ENCODE measurements at regions not wholly inside any gene's neighbourhood (a gene's known extent, or its start where the extent isn't known, plus 50 kb on each side); places are given as distances from the start of the nearest gene placed in this dataset.

DNA sequence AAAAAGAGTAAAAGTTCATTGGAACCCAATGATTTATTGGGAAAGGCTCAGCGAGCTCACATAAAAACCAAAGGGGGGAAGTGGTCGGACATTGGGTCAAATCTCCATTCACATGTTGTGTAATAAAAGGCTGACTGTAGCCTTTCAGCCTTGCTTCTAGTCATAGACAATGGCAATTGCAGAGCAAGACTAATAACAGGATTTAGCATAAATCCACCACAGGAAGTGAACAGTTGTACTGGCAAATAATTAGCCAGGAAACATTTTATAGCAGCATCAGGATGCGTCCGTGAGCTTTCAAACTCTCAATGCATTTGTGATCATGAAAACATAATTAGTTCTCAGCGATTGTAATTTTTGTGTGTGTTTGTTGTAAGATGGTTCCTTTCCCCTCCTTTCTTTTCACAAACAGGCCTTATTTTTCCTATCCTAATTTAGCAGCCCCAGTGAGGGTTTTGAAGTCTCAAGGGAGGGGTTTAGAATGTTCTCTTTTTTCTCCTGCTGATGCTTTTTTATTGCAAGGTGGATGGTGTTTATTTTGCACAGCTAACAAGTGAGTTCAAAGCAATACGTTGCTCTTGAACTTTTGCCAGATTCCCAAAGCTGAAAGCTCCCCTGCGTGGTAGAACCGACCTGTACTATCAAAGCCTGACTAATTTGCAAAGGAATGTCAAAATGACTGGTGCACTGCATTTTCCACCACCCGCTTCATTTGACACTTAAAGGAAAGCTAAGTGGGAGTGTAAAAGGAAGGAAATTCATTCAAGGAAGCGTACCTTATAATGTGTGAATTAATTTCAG, 105.6 kb downstream of the SPRY2 start:
- no peak for DNase-seq

- DNase-seq = no peak
Measured at GRCh38 chr13:80227645-80228044, 113.3 kb downstream of the SPRY2 start.

DNA sequence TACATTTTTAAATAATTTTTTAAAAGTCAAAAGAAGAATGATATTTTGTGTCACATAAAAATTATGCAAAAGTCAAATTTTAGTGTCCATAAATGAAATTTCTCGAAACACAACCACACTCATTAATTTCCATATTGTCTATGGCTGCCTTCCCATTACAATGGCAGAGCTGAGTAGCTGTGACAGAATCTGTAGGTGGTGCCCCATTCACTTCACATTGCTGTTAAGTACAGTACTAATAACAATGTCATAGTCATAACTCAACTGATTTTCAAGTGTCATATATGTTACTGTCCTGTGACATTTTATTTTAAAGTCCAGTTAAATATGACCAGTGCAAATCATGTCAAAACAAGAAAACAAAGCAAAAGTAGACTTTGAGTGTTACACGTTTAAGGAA, 114.3 kb downstream of the SPRY2 start:
- DNase-seq = no peak

- DNase-seq = no peak
Measured at GRCh38 chr13:80224468-80224867, 116.5 kb downstream of the SPRY2 start.

DNA sequence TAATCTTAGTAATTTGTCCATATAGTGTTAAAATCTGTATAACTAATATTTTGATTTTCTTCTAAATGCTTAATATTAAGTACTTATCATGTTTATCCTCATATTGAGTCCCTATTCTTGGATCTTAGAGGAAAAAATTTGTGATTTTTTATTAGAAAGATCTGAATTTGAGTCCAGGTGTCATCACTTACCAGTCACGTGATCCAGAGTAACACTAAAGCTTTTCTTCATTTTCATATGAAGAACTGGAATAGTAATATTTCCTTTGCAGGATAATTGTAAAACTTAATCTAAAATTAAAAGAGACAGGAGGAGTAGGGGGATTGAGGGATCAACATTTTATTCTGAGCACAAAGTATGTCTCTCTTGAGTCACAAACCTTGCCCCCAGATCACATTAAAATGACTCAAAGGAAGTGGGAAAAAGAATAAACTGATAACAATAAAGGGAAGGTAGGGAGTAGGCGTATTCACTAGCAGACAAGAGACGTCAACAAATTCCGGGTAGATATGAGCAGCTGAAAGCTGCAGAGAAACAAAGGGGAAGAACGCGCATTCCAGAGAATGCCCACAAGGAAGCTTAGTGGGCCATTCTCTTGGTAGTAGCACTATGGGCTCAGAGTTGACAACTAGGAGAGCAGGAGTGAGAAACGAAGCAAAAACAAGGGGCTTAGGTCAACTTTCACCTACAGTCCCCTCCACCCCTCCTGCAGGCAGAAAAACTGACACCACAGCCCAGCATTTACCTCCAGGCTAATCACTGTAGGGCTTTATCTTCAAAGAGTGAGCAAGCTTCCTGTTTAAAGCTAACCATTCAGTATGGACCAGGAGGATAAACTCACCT, 123.1 kb downstream of the SPRY2 start:
- no peak for DNase-seq

- DNase-seq = no peak
Measured at GRCh38 chr13:80215368-80215767, 125.6 kb downstream of the SPRY2 start.

- DNase-seq = no peak
Measured at GRCh38 chr13:80214521-80214991, 126.4 kb downstream of the SPRY2 start.

DNA sequence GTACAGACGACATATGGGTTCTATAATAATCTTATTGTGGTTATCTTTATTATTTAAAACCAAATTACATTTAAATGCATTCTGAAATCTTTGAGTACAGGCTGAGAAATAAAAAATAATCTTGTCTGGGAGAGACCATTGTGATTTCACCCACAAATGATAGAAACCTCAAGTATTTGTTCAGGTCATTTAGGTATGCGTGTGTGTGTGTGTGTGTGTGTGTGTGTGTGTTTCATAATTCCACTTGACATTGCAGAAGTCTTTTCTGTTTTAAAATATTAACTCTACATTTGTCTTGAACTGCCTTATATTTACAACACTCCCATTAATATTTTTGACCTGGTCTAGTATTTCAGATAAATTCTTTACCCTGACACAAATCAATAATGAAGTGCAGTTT, 126.9 kb downstream of the SPRY2 start:
- no peak for DNase-seq

GRCh38 chr13:80213201-80213600, 127.7 kb downstream of the SPRY2 start:
- no peak for DNase-seq

GRCh38 chr13:80211566-80211965, 129.4 kb downstream of the SPRY2 start:
- DNase-seq = no peak

DNA sequence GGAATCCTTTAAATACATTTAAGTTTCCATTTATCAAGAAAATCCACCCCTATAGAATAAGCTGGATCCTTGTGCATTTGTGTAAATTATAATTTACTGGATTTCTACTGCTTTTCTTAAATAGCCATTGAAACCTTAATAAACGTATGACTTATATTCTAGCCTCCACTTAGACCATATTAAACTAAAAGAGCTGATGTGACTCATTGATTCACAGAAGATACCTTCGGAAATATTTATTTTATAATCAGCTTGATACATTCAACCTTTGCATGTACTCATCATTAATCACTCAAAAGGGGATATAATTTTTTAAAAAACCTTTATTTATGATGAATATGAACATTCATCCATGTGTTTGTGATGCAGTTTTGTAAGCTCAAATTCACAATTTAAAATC, 136.3 kb downstream of the SPRY2 start:
- no peak for DNase-seq

GRCh38 chr13:80203496-80203895, 137.4 kb downstream of the SPRY2 start:
- no peak for DNase-seq

- DNase-seq = no peak
Measured at GRCh38 chr13:80201694-80202468, 139.0 kb downstream of the SPRY2 start.

DNA sequence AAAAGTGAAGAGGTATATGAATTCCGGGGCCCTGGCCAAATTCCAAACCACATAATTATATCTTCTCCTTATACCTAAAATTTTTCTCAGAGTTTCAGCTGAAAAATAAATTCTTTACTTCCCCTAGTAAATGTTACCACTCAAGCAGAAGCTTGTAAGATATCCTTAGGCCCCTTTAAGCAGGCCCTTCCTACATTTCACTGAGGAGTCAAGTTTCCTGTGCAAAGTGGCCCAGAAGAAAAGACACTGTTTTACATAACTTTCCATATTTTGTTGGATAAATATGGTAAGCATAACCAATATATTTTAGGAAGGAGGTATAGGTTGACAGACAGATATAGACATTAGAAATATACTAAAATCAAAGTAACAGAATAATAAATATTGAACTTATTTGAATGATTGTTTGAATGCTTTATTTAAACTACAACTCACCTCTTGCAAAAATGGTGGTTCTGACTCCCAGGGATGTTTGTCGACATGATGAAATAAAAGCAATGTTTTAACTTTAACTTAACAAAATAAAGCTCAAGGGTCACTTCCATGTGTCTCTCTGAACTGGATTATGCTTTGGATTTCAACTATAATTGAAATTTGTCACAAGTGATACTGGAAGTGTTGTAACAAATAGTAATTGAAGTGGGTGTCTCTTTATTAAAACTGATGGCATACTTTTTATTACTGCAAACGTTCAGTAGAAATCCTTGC, 141.2 kb downstream of the SPRY2 start:
- no peak for DNase-seq

DNA sequence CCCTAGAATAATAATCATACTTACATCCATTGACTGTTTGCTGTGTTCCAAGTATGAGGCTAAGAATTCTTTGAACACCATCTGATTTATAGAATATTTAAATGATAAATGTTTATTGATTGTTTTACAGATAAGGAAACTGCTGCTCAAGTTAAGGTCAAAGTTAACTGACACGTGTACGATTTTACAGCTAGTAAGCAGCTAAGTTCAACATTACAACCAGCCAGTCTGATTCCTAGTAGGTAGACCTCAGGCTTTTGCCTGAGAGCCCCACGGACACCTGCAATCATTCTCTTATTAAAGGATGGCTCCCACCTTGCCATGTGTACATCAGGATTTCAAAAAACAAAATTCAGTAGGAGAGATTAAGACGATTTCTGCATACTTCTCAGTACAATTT, 141.9 kb downstream of the SPRY2 start:
- no peak for DNase-seq

GRCh38 chr13:80196756-80197155, 144.2 kb downstream of the SPRY2 start:
- DNase-seq = no peak

- DNase-seq = no peak
Measured at GRCh38 chr13:80195649-80196048, 145.3 kb downstream of the SPRY2 start.

- no peak for DNase-seq
Measured at GRCh38 chr13:80189889-80190597, 150.9 kb downstream of the SPRY2 start.

GRCh38 chr13:80180740-80181355, 160.1 kb downstream of the SPRY2 start:
- no peak for DNase-seq

DNA sequence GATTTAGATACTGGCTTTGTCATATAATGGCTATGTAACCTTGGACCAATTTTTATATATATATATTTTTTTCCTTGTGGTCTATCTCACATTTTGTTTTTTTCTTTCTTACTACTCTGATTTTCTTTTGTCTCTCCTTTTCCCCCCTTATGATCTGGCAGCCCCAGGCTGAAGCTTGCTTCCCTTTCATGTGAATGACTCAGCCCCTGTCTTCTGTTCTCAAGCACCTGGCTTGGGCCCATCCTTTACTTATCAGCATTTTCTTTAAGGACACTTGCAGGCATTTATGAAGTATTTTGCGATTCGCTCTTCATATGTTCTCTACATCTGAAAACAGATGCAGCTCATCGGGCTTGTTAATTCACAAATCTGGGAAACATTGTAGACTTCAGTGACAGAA, 163.6 kb downstream of the SPRY2 start:
- DNase-seq = no peak

GRCh38 chr13:80173224-80173623, 167.7 kb downstream of the SPRY2 start:
- DNase-seq = no peak

GRCh38 chr13:80171096-80171495, 169.8 kb downstream of the SPRY2 start:
- no peak for DNase-seq

Measured in activated naive CD4-positive, alpha-beta T cell treated with anti-CD3 and anti-CD28 coated beads, Interleukin-2, amount 50 U/mL, for 16 hours (primary cell).